ENCODE measurements at regions not wholly inside any gene's neighbourhood (a gene's known extent, or its start where the extent isn't known, plus 50 kb on each side); places are given as distances from the start of the nearest gene placed in this dataset.
"Not testable (repeated sequence)": the region's sequence is repeated elsewhere in the genome, so short reads cannot be mapped to it uniquely, and the experiment has no call there.

- no peak for DNase-seq (ENCODE audit: low read depth)
These were observed 185.8 kb upstream of the NREP start for GRCh38 chr5:111942661-111943401.

GRCh38 chr5:111942201-111942600 lies 185.2 kb upstream of the NREP start:
- DNase-seq (ENCODE audit: low read depth): no peak

- DNase-seq (ENCODE audit: low read depth): no peak
These were observed 180.1 kb upstream of the NREP start for GRCh38 chr5:111937094-111937493.

- no peak for DNase-seq (ENCODE audit: low read depth)
These were observed 178.8 kb upstream of the NREP start for GRCh38 chr5:111935835-111936234.

- DNase-seq (ENCODE audit: low read depth): no peak
These were observed 178.0 kb upstream of the NREP start for GRCh38 chr5:111935009-111935408.

GRCh38 chr5:111934511-111934910 lies 177.5 kb upstream of the NREP start:
- no peak for DNase-seq (ENCODE audit: low read depth)

GRCh38 chr5:111933086-111933485 lies 176.1 kb upstream of the NREP start:
- no peak for DNase-seq (ENCODE audit: low read depth)

- no peak for DNase-seq (ENCODE audit: low read depth)
These were observed 175.6 kb upstream of the NREP start for GRCh38 chr5:111932628-111933027.

GRCh38 chr5:111932199-111932598 lies 175.2 kb upstream of the NREP start:
- DNase-seq (ENCODE audit: low read depth): no peak

GRCh38 chr5:111931655-111932054 lies 174.7 kb upstream of the NREP start:
- DNase-seq (ENCODE audit: low read depth): no peak

GRCh38 chr5:111930905-111931461 lies 174.0 kb upstream of the NREP start:
- DNase-seq (ENCODE audit: low read depth): no peak

- no peak for DNase-seq (ENCODE audit: low read depth)
These were observed 173.5 kb upstream of the NREP start for GRCh38 chr5:111930449-111930848.

- peak; percentile 40 for DNase-seq (ENCODE audit: low read depth)
These were observed 172.9 kb upstream of the NREP start for GRCh38 chr5:111929867-111930266.

- no peak for DNase-seq (ENCODE audit: low read depth)
These were observed 172.3 kb upstream of the NREP start for GRCh38 chr5:111929261-111929660.

- DNase-seq (ENCODE audit: low read depth): no peak
These were observed 171.5 kb upstream of the NREP start for GRCh38 chr5:111928511-111928910.

GRCh38 chr5:111927191-111927590 lies 170.2 kb upstream of the NREP start:
- no peak for DNase-seq (ENCODE audit: low read depth)

- no peak for DNase-seq (ENCODE audit: low read depth)
These were observed 169.0 kb upstream of the NREP start for GRCh38 chr5:111926026-111926425.

- DNase-seq (ENCODE audit: low read depth): no peak
These were observed 165.3 kb upstream of the NREP start for GRCh38 chr5:111922344-111922743.

GRCh38 chr5:111921691-111922090 lies 164.7 kb upstream of the NREP start:
- DNase-seq (ENCODE audit: low read depth): not testable (repeated sequence)

- DNase-seq (ENCODE audit: low read depth): no peak
These were observed 158.1 kb upstream of the NREP start for GRCh38 chr5:111914966-111915636.

- no peak for DNase-seq (ENCODE audit: low read depth)
These were observed 145.4 kb upstream of the NREP start for GRCh38 chr5:111902436-111902835.

GRCh38 chr5:111901296-111901695 lies 144.3 kb upstream of the NREP start:
- no peak for DNase-seq (ENCODE audit: low read depth)

- peak; percentile 46 for DNase-seq (ENCODE audit: low read depth)
These were observed 136.0 kb upstream of the NREP start for GRCh38 chr5:111892949-111893348.
